SIG-M5 treated with dmso at 0.1 percent for 504 hours (cell line): ENCODE measurements at regions not wholly inside any gene's neighbourhood (a gene's known extent, or its start where the extent isn't known, plus 50 kb on each side); places are given as distances from the start of the nearest gene placed in this dataset.

Experiments used
- DNase-seq: peaks from one replicate; lab custom pipeline; 2025; ENCODE audit not compliant: unreplicated experiment; lab: John Stamatoyannopoulos, UW

DNA sequence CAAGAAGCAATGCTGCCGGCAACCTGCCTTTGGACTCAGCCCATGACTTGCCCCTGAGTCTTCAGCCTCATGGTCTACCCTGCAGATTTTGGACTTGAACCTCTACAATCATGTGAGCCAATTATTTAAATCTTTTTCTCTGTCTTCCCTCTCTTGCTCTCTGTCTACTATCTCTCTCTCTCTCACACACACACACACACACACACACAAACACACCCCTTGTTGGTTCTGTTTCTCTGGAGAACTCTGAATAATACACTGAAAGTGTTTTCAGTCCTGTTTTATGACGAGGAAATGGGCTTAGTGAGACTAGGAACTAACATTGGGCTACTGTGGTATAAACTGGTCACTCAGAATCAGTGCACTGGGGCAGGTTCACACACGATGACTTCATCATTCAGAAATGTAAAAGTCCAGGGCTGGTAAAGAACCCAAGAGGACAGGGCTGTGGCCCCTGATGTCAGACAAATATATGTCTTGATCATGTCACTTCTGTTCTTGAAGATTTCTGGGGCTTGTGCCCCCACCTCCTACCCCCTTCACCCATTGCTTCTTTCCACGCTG, 266.1 kb upstream of the SIX2 start:
- no peak for DNase-seq

DNA sequence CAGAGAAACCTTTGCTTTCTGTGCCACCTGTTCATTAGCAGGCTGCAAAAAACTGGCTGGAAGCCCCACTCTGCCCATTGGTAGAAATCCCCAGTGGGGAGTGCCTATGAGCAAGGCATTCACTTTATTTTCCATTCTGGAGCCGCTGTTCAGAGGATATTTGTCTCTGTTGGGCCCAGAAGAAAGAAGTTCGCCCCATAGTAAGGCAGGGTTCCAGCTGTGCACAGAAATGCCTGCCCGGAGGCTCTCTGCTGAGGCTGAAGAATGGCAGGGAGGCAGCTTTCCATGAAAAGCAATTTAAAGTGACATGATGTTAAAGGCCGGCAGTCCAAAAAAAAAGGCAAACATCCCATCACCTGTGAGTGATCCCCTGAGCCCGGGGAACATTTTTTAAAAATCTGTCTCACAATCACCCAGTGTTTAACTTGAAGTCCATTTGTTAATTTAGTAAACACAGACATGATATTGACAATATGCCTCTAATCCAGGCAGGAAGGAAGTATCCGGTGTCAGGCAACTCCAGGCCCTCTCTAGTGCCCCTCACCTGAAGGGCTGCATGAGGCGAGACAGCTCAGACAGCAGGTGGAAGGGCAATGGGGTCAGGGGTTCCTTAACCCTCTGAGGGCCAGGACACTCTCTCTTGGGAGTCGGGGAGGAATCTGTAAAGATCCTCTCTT, 265.1 kb upstream of the SIX2 start:
- no peak for DNase-seq

GRCh38 chr2:45273412-45274249, 264.4 kb upstream of the SIX2 start:
- DNase-seq, result no peak

GRCh38 chr2:45272549-45273265, 263.5 kb upstream of the SIX2 start:
- DNase-seq, result no peak

GRCh38 chr2:45269149-45269793, 260.0 kb upstream of the SIX2 start:
- DNase-seq, result no peak

DNA sequence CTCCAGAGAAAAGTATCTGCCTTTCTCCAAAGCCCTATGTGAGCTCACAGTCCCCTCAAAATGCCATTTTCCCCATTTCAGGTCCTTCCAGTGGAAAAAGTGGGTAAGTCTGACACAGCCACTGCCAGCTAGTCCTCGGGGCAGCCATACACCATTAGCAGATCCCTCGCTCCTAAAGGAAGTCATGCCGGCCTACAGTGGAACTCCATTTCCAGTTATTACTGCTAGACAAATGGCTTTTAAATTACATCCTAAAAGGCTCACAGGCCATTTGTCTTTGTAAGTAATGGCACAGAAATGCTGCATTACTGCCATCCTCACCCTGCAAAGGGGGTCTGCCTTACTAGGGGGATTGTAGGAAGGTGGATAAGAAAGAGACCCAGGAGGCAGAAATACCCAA, 259.4 kb upstream of the SIX2 start:
- DNase-seq, result no peak

GRCh38 chr2:45267062-45267792, 258.0 kb upstream of the SIX2 start:
- DNase-seq, result no peak

DNA sequence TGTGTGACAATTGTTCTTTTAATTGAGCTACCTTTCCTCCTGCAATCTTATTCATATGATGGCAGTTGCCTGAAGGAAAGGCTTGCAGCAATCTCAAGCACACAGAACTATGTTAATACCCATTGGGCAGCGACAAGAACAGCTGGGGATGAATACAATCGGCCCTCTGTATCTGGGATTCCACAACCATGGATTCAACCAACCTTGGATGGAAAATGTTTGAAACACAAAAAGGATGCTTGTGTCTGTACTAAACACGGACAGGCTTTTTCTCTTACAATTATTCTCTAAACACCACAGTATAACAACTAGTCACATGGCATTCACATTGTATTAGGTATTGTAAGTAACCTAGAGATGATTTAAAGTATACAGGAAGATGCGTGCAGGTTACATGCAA, 256.1 kb upstream of the SIX2 start:
- no peak for DNase-seq

DNA sequence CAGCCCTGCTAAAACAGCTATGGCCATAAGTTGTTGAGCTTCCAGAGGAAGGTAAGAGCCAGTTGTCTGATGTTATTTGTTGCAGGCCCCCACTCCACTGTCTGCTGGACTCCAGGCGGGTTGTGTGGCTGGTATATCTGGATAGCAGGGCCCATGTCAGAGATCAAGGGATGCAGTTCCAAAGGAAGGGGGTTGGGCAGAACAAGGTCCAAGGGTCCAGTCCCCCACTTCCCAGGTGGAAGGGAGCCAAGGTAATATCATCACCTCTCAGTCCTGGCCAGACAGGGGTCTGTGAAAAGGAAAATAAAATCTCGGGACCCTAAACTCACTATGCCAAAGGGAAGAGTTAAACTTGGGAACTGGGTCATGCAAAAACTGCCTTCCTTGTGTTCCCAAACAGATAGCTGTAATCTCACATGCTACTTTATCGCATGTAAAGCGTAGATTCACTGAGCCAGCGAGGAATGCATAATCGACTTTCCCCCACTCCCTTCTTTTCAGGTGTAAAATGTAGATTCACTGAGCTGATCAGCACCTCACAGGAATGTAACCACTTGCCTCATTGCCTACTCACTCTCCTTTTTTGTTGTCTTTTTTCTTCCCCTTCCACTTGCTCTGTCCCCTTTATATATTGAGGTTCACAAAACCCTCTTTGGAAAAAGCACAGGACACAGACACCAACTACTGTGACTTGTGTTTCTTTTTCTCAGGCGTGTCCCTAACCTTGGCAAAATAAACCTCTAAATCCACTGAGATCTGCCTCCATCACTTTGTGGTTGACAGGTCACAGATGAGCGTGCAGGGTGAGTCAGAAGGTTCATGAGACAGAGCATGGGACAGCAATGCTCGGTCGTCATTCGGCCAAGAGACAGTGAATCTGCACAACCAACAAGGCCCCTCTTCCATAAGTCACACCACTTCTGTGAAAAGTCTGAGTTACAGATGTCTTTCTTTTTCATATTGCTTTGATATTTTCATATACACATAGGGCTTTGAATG, 255.3 kb upstream of the SIX2 start:
- no peak for DNase-seq

GRCh38 chr2:45263147-45263546, 253.9 kb upstream of the SIX2 start:
- DNase-seq, result peak; percentile 36

GRCh38 chr2:45261746-45262145, 252.5 kb upstream of the SIX2 start:
- DNase-seq, result no peak

DNA sequence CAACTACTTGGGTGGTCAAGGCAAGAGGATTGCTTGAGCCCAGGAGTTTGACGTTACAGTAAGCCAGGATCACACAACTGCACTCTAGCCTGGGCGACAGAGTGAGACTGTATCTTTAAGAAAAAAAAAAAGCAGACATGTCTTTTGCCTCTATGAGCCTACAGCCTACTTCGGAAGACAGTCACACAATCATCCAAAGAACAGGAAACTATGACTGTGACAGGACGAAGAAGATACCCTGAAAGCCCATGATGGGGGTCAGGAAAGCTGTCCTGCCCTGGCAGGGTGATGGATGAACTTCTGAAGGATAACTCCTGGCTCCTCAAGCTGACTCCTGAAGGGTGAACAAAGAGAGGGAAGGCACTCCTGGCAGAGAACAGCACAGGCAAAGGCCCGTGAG, 251.7 kb upstream of the SIX2 start:
- DNase-seq, result no peak

DNA sequence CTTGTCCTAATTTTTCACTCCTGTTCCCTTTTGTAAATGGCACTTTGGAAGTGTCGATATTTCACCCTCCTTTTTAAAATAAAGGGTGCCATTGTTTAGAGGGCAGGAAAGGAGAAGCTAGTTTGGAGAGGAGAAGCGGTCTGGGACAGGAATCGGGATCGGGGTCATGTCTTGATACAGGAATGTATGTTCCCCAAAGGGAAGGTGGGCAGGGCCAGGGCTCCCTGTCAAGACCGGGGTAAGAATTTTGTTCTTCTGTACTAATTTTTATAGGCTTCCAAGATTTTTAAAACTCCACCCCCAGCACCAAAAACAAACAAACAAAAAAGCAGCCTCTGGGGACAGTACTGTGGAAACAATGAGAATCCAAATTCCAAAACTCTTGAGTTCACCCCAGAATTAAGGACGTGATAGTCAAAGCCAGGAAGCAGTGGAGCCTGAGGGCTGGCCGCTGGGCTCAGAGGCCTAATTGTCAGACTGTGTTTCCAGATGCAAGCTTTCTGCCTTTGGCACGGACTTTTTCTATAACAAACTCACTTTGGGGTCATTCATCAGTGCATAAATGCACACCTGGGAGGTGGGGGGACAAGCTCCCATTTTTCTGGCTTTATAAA, 250.4 kb upstream of the SIX2 start:
- DNase-seq, result no peak

DNA sequence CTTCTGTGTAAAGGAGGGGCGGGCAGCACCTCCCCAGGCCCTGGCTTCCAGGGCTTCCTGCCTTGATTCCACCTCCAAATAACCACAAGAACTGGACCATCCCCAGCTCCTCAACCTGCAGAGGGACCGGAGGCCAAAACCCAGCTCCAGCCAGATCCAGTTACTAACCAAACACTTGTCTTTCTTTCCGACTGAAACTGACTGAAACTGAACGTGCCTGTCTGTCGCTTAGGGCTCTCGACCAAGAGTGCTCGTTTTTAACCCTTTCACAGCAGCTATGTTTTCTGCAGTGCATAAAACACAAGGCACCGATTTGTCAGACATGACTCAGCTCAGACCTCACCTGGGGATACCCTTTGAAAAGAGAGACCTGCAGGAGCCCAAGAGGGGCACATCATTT, 249.9 kb upstream of the SIX2 start:
- no peak for DNase-seq

DNA sequence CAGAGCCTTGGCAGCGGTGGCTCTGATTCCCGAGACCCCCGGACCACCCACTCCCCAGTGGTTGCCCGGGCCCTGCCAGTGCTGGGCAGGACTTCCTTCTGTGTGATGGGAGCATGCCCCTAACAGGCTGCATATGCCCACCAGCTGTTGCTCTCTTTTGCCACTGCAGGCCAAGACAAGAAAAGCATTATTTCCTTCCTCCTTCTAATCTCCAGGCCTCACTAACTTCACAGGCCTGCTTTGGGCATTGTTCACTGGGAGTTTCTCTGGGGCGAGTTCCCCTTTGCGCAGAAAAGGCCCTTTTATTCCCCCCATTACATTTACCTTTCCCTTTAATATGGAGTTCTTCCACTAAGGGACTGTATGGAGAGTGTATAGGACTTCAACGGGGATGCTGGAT, 249.1 kb upstream of the SIX2 start:
- DNase-seq, result no peak

DNA sequence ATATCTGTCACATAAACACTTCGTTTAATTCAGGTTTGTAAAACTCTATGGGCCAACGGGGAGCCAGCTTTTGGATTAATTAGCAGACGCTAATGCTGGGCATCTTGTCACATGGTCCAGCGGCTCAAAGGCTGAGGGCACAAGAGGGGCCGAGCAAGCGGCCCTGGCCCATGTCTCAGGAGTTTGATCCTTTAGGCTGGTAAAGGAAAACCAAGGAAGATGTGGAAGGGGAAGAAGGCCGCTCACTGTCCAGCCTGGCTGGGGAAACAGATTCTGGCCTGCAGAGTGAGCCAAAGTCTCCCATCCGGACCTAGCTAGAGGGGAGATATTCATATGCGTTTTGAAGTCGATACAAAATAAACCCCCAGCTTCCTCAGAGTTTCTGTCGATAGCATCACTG, 248.6 kb upstream of the SIX2 start:
- no peak for DNase-seq

GRCh38 chr2:45256867-45257641, 247.8 kb upstream of the SIX2 start:
- DNase-seq, result no peak
